T1000 (cell line): ENCODE measurements at regions not wholly inside any gene's neighbourhood (a gene's known extent, or its start where the extent isn't known, plus 50 kb on each side); places are given as distances from the start of the nearest gene placed in this dataset.

Experiments
- DNase-seq: peaks from one replicate; lab custom pipeline; 2025; ENCODE audit warnings: mixed read lengths; lab: John Stamatoyannopoulos, UW

- no peak for DNase-seq
Measured at GRCh38 chr3:66747696-66748095, 246.9 kb upstream of the LRIG1 start.

GRCh38 chr3:66748175-66748876 is 247.5 kb upstream of the LRIG1 start:
- DNase-seq = no peak

GRCh38 chr3:66751842-66752241 is 246.3 kb upstream of the KBTBD8 start:
- DNase-seq = no peak

- no peak for DNase-seq
Measured at GRCh38 chr3:66753670-66754069, 244.4 kb upstream of the KBTBD8 start.

GRCh38 chr3:66754613-66755012 is 243.5 kb upstream of the KBTBD8 start:
- DNase-seq = no peak

DNA sequence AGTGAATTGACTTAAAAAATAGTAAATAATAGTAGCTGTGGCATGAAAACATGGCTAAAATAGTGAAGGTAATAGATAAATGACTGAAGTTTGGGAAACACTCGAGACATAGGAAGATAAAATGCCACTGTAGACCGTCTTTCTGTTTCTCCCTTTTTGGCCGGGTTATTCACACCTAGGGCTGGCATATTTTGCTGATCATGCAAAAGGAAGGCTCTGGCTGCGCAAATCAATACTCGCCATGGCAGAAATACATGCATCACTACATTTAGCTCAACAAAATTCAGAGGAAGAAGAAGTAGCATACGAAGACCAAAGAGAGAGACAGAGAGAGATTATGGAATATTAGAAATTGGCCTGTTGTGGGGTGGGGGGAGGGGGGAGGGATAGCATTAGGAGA is 242.2 kb upstream of the KBTBD8 start:
- no peak for DNase-seq

DNA sequence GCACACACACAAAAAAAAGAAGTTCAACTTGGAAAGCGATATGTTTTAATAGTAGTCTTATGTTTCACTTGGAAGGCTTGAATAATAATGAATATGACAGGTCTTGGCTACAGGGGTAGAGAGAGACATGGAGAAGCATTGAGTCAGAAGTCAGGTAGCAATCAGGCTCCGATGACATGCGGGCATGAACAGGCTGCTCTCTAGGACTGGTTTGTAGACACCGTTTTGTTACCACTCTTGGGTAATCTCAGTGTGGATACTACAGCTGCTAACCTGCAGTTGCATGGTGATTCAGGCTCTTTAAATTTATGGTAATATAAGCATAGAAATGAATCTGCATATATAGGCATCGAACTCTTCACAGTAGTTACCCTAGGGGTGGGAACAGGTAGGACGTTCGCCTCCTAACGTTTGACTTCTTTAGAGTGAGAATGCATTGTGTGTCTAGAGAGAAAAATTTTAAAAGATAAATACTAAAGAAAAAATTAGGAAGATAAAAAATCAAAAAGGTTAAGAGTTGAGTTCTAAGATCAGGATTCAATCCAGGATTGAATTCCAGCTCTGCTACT is 241.6 kb upstream of the KBTBD8 start:
- no peak for DNase-seq

DNA sequence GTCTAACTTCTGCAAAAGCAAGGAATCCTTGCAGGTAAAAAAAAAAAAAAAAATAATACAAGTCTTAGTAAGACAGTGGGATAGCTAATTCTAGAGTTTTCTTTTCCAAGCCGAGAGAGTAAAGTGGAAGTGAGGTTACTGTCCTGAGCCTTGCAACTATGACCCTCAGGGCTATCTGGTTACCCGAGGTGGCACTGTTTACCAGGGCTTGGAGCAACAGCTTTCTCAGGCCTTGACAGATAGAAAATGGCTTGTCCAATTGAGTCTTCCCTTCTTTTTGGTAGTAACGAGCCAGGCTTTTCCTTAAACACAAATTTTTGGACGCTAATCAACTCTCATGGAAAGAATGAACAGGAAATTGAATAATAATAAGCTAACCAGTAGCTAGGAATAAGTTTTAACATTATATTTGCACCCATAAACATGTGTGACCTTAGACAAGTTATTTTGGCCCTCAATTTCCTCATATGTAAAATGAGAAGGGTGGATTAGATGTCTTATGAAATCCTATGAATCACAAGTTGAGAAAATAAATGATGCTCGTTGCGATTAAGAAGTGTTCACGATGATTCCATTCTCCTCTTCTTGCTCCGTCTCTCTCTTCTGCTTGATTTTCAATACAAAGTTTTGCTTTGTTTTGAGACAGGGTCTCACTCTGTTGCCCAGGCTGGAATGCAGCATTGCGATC is 236.9 kb upstream of the KBTBD8 start:
- DNase-seq = no peak

DNA sequence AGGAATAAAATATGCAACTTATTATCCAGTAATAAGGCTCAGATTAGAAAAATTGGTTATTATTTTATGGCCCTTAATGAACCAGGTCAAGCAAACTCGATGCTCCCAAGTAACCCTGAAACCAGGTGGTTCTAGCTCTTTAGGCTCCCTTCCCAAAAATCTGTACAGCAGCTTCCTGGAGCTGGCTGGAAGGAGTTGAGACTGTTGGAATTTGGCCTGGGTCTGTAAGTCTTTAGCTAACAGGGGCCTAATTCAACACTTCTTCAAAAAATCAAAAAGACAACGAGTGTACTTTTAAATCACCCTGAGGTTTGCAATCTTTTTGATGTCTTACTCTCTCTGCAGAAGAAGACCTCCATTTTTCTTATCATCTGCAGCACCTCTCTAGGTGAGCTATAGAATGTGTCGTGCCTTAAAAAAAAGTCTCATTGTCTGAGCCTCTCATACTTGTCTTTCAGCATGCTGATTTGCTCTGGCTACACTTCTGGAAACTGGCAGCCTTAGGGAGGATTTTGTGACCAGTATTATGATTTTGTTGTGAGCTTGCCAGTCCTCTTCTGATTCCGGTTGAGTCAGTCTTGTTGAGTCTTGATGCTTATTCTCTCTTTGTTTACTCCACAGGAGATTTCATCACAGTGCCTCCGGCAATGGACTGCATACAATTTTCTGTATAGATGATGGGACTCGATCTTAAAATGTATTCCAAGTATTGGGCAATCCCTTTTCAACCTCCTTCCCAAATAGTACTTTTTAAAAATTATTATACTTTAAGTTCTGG is 235.0 kb upstream of the KBTBD8 start:
- DNase-seq = peak; percentile 35

GRCh38 chr3:66778107-66778506 is 220.0 kb upstream of the KBTBD8 start:
- DNase-seq = no peak

DNA sequence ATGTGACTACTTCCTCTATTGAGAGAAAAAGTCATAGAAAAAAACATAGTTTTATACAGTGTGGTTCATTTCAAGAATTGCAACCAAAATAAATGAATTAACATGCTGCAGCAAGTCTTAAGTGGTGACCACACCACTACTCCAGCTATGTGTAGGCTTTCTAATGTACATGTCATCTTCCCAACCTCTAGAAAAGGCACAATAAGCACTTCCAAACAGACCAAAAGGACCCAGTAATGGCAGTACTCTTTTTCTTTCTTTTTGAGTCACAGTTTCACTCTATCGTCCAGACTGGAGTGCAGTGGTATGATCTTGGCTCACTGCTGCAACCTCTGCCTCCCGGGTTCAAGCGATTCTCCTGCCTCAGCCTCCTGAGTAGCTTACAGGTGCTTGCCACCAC is 219.3 kb upstream of the KBTBD8 start:
- no peak for DNase-seq

DNA sequence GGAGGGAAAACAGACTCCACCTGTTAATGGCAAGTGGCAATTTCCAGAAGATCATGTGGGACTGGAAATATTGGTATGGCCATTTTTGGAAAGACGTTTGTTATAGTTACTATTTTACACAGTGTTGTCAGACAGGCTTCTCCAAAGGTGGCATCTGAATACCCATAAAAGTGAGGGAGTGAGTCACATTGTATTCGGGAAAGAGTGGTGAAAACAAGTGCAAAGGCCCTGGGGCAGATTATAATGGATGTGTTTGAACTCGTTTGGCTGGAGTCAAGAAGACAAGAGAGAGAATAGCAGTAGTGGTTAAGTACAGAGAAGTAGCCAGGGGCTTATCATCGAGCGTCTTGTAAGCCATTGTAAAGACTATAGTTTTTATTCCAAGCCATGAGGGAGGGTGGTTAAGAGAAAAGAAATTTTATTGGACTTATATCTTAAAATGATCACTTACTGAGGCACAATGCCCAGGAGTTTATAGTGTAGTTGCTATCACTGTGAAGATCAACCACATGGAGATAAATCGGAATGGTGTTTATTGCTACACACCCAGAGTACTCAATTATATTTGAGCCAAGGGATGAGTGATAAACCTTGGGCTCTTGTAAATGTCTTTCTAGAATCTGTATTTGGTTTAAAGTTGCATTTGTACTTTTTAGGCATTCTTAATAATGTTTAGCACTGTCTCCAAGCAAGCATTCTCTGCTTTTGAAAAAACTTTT is 212.8 kb upstream of the KBTBD8 start:
- DNase-seq = no peak

DNA sequence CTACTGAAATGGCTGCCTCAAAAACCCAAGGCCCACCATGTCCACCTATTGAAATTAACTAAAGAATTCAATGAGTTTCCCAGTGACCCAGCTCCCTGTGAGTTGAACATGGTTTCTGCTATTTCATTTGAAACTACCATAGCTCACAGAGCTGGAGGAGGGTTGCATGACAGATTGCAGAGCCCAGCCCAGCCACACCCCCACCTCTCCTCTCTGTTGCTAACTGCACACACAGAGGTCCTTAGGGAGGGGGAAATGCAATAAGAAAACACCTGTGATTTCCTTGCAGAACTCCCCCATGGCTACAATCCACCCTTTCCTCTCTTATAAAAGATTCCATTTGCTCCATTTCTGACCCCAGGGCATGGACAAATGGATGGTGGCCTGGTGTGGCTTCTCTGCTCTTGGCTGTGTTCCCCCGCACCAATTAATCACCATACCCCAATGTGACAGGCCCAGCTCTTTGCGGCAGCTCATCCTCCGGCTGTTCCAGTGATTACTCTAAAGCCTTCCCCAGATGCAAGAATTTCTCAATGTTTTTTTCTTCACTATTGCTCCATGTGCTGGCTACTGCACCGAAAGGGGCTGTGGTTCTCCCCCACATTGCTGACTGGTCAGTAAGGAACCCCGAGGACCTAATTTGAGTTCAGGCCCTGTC is 208.4 kb upstream of the KBTBD8 start:
- DNase-seq = no peak

GRCh38 chr3:66792086-66792485 is 206.0 kb upstream of the KBTBD8 start:
- no peak for DNase-seq

DNA sequence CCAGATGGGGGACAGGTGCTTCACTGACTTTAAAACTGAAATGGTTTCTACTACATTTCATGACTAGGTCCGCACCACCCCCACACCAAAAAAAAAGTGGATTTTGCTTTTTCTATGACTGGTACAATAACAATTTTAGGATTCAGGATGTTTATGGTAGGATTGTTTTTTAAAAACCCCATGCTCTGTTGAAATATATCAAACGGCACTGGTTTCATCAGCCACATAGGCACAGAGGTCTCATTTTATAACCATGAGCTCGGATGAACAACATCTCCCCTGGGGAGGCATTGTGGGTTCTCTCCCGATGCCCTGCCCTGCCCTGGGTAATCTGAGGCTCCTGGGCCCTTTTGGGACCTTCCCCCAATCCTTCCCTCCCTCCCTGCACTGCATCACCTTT is 202.7 kb upstream of the KBTBD8 start:
- no peak for DNase-seq

GRCh38 chr3:66796343-66796742 is 201.8 kb upstream of the KBTBD8 start:
- no peak for DNase-seq

DNA sequence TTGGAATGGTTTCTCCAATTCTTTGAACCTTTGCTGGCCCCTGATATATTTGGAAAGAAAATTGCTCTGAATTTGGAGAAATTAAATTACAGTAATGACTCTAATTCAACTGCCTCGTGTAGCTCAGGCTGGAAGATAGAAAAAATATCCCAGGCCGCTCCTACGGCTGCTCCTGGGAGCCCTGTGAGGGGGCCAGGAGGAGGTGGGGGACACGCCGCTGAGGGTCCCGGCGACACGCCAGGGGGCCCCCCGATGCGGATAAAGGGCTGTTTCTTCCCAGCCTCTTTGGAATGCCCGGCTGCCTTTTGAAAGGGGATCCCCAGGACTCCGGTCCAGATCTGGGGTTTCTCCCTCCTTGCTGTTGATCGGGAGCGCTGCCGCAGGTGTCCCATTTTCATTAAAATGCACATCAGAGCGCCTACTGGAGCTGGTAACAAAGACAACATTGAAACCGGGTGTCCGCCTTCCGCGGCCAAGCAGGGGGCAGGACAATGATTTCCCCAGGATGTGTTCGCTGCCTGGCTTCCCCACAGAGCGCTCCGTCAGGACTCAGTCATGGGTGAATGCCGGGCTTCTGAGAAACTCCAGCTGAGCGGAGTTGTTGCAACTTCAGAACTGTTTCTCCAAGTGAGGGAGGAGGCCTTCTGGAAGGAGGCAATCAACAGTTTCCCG is 200.1 kb upstream of the KBTBD8 start:
- no peak for DNase-seq

DNA sequence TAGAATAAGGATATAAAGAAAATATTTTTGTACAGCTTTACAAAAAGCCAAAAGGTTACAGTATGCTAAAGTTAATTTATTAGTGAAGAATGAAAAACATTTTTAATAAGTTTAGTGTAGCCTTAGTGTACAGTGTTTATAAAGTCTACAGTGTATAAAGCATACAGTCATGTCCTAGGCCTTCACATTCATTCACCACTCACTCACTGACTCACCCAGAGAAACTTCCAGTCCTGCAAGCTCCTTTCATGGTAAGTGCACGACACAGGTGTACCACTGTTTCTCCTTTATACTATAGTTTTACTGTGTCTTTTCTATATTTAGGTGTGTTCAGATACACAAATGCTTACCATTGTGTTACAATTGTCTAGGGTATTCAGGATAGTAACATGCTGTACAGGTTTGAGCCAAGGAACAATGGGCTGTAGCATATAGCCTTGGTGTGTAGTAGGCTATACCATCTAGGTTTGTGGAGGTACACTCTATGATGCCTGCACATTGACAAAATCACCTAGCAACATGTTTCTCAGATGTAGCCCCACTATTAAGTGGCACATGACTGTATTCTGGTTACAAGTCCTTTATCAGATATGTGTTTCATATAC is 197.1 kb upstream of the KBTBD8 start:
- DNase-seq = no peak

DNA sequence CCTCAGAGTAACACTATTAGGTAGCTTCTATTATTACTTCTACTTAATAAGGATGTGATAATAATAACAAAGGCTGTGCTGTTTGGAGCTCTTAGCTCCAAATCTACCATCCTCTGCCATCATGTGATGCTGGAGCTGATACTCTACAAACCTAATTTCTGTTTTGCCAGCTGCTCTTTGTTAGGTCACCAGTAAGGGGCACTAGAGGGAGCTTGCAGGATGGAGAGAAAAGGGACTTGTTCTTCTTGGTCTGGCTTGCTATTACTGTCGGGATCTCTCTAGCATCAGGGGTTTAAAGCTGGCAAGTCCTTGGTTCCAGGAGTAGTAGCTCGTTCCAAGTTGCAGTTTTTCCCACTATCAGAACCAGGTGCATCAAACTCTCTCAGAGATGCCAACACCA is 194.9 kb upstream of the KBTBD8 start:
- no peak for DNase-seq
